Astrocyte of the spinal cord (primary cell): ENCODE measurements at regions not wholly inside any gene's neighbourhood (a gene's known extent, or its start where the extent isn't known, plus 50 kb on each side); places are given as distances from the start of the nearest gene placed in this dataset.

Experiments used
- DNase-seq: peaks from one replicate; pipeline ENCODE4 v3.0.0; 2011; ENCODE audit warnings: low read depth, low spot score
- H3K4me3 ChIP-seq: 2 replicates; pipeline ENCODE4 v1.5.1; 2011; ENCODE audit warnings: low read depth, mild to moderate bottlenecking, low read length, moderate library complexity
- CTCF ChIP-seq: IDR thresholded peaks from 2 replicates; pipeline ENCODE4 v1.5.1; 2012; ENCODE audit warnings: low read depth, mild to moderate bottlenecking, low read length, inconsistent platforms
- in situ Hi-C: cut with HindIII; loops from 2 replicates; pipeline ENCODE4 v1.10.0; 2017; ENCODE audit warnings: low sequenced_read_pairs

GRCh38 chr13:76619631-76620030, 266.6 kb downstream of the KCTD12 start:
- TF ChIP-seq CTCF, result no peak
- in situ Hi-C loops, result no loop called here
- no peak overlapping the region for H3K4me3 ChIP-seq
- DNase-seq, result no peak

DNA sequence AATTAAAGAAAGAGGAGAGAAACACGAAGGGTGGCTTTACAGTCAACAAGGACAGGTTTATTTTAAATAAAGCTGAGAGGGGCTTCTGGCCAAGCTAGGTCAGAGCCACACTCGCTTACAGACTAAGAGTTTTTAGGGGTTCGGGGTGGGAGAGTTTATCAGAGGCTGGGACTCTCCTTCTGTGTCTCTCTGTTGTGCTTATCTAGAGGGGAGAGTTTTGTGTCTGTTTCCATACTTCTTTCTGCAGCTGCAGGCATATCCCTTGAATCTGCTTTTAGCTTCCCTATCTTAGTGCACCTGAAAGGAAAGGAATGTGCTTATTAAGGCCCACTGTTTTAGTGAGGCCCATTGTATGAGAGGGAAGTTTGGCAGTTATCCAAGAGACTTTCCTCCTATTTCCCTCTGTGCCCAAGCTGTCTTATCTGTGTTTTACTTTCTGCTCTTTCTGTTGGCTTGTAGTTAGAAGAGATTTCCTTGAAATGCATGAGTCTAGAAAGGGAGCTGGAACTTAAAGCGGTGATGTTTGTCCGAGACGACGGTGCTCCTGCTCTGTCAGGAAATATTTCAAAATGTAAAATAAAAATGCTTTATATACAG, 275.3 kb downstream of the KCTD12 start:
- H3K4me3 ChIP-seq, result no peak overlapping the region
- in situ Hi-C loops, result no loop called here
- no peak for DNase-seq
- TF ChIP-seq CTCF, result no peak

- TF ChIP-seq CTCF, result no peak
- no peak overlapping the region for H3K4me3 ChIP-seq
- in situ Hi-C loops, result no loop called here
- DNase-seq, result no peak
Measured at GRCh38 chr13:76609643-76610042, 276.6 kb downstream of the KCTD12 start.

- H3K4me3 ChIP-seq, result no peak overlapping the region
- TF ChIP-seq CTCF, result no peak
- DNase-seq, result no peak
- in situ Hi-C loops, result no loop called here
Measured at GRCh38 chr13:76607866-76608265, 278.3 kb downstream of the KCTD12 start.

DNA sequence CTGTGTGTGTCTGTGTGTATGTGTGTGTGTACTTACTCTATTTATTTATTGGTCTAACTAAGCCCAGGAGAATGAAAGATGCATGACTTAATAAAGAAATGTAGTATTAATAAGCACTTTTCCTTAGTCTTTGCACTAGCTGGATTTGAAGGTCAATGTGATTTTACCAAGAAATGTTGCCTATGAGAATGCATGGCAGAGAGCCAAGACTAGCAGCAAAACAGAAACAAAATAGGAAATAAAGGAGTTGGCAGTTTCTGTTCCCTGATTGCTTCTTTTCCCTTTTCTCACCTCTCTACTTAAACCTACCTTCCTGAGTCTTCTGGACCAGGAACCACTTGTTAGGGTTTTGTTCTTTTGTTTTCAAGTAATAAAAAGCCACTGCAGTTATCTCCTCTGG, 286.1 kb downstream of the KCTD12 start:
- peak; percentile 13 for DNase-seq
- in situ Hi-C loops, result no loop called here
- H3K4me3 ChIP-seq, result no peak overlapping the region
- TF ChIP-seq CTCF, result no peak

DNA sequence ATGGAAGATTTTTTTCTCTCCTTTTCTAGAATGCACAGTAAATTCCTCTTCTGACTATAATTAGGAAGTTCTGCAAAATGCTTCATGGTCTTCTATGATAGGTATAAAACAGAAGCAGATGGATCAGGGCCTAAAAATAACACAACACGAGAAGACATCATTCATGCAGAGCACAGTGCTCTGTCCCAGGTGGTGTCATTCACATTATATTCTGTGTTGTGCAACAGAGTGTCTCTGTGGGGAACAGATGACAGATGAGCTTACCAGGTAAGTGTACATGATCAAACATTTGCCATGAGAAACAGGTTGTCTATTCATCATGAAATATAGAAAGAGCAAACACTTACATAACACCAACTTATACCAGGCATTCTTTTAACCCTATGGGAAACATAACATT, 288.3 kb downstream of the KCTD12 start:
- no peak overlapping the region for H3K4me3 ChIP-seq
- DNase-seq, result no peak
- in situ Hi-C loops, result no loop called here
- no peak for TF ChIP-seq CTCF

DNA sequence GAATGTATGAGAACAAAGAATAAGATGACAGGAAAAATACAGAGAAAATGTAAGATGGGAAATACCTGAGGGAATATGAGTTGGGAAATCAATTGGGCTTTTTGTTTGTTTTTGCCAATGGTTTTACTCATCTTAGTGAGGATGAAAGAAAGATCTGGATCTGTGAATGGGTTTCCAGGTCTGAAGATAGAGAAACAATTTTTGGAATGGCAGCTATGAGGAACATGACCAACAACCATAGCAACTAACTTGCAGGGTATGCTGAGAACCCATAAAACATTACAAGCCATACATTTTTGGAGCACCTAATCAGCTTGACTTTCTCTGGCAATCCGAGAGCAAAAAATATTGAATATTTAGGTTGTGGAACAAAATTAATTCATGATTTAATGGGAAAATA, 290.0 kb downstream of the KCTD12 start:
- no peak for TF ChIP-seq CTCF
- in situ Hi-C loops, result no loop called here
- DNase-seq, result no peak
- no peak overlapping the region for H3K4me3 ChIP-seq
